ENCODE measurements at regions not wholly inside any gene's neighbourhood (a gene's known extent, or its start where the extent isn't known, plus 50 kb on each side); places are given as distances from the start of the nearest gene placed in this dataset.

DNA sequence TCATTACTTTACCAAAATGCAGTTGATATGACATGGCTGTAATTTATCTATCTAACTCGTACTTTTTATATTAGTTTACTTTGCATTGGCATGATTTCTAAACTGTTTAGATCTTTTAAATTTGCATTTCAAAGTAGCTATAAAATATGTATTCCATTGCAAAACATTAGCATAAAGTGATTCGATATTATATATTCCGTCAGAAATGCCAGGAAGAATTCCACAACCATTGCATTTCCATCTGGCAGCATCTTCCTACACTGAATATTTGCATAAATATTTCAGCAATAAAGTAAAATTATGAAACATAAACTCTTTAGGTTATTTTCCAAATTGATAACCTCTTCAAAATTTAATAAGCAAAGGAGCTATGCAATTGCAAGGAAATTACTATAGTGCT lies 546.6 kb downstream of the MFSD1 start (continued):
- TF ChIP-seq, protein P1, sequence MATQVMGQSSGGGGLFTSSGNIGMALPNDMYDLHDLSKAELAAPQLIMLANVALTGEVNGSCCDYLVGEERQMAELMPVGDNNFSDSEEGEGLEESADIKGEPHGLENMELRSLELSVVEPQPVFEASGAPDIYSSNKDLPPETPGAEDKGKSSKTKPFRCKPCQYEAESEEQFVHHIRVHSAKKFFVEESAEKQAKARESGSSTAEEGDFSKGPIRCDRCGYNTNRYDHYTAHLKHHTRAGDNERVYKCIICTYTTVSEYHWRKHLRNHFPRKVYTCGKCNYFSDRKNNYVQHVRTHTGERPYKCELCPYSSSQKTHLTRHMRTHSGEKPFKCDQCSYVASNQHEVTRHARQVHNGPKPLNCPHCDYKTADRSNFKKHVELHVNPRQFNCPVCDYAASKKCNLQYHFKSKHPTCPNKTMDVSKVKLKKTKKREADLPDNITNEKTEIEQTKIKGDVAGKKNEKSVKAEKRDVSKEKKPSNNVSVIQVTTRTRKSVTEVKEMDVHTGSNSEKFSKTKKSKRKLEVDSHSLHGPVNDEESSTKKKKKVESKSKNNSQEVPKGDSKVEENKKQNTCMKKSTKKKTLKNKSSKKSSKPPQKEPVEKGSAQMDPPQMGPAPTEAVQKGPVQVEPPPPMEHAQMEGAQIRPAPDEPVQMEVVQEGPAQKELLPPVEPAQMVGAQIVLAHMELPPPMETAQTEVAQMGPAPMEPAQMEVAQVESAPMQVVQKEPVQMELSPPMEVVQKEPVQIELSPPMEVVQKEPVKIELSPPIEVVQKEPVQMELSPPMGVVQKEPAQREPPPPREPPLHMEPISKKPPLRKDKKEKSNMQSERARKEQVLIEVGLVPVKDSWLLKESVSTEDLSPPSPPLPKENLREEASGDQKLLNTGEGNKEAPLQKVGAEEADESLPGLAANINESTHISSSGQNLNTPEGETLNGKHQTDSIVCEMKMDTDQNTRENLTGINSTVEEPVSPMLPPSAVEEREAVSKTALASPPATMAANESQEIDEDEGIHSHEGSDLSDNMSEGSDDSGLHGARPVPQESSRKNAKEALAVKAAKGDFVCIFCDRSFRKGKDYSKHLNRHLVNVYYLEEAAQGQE (IDR thresholded peaks at IDR 0.05; ENCODE audit: unreplicated experiment), result no peak
- no peak for TF ChIP-seq CREB1 (CRISPR knock-in tag; IDR thresholded peaks at IDR 0.05; ENCODE audit: low read depth)

DNA sequence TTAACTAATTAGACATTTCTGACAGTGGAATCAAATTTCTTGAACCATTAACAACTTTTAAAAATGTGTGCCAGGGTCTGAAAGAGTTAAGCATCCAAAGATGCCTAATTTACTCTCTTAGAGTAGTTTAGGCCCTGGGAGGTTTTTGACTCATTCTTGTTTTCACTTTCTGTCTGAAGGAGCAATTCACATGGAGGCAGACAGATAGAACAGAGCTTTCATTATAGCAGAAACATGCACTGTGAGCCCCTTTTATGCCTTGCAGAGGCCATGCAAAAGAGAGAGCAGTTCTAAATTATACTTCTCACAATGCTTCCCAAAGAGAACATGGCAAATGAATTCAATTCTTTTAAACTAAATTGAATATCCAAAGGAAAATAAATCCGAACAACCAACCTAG lies 554.8 kb downstream of the MFSD1 start:
- H3K4me2 ChIP-seq, result no peak overlapping the region
- H3K9me2 ChIP-seq (ENCODE audit: insufficient read depth), result no peaks in the 10 kb centered on the region
- no peak overlapping the region for H3K27ac ChIP-seq (ENCODE audit: low read depth)
- H3K27me3 ChIP-seq (ENCODE audit: insufficient read depth), result no peaks in the 10 kb centered on the region
- Mint-ChIP-seq H3K36me3 (ENCODE audit: low read depth) (no peaks in the 10 kb centered on the region), H3K9me3 (no peaks in the 10 kb centered on the region), H3K4me1 (peaks cover 6% of the 10 kb centered on the region; the same call in 2 of the 3 replicates), H3K27me3 (ENCODE audit: insufficient read depth, low read depth, poor library complexity) (no peaks in the 10 kb centered on the region), H3K4me3 (no peak overlapping the region), H3K27ac (no peak overlapping the region)
- no peaks in the 10 kb centered on the region for H4K20me1 ChIP-seq (replicated peaks; ENCODE audit: insufficient read depth)
- H3K36me3 ChIP-seq (ENCODE audit: insufficient read depth), result no peaks in the 10 kb centered on the region
- ATAC-seq (no peak), DNase-seq (ENCODE audit: low spot score) (no peak)
- H3K79me2 ChIP-seq (replicated peaks; ENCODE audit: insufficient read depth), result no peaks in the 10 kb centered on the region
- no peak for TF ChIP-seq EZH2phosphoT487 (IDR thresholded peaks at IDR 0.05; ENCODE audit: unreplicated experiment)
- no peak for TF ChIP-seq NANOG (IDR thresholded peaks at IDR 0.05; ENCODE audit: borderline replicate concordance)
- TF ChIP-seq STAT1 (IDR thresholded peaks at IDR 0.05; ENCODE audit: unreplicated experiment), result no peak
- TF ChIP-seq EZH2 (IDR thresholded peaks at IDR 0.05; ENCODE audit: low read depth, unreplicated experiment), result no peak
- no peak for TF ChIP-seq CREB1 (CRISPR knock-in tag; IDR thresholded peaks at IDR 0.05; ENCODE audit: low read depth)
- TF ChIP-seq, protein P1 (IDR thresholded peaks at IDR 0.05; ENCODE audit: unreplicated experiment), result no peak
- TF ChIP-seq, protein P2, sequence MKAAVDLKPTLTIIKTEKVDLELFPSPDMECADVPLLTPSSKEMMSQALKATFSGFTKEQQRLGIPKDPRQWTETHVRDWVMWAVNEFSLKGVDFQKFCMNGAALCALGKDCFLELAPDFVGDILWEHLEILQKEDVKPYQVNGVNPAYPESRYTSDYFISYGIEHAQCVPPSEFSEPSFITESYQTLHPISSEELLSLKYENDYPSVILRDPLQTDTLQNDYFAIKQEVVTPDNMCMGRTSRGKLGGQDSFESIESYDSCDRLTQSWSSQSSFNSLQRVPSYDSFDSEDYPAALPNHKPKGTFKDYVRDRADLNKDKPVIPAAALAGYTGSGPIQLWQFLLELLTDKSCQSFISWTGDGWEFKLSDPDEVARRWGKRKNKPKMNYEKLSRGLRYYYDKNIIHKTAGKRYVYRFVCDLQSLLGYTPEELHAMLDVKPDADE (IDR thresholded peaks at IDR 0.05), result no peak
- TF ChIP-seq JUNB (IDR thresholded peaks at IDR 0.05; ENCODE audit: unreplicated experiment), result no peak
- H3K4me3 ChIP-seq, result no peak overlapping the region
- no peak overlapping the region for H2AFZ ChIP-seq
- no peaks in the 10 kb centered on the region; the same call in 1 of the 2 replicates for H3K4me1 ChIP-seq (ENCODE audit: insufficient read depth)
- H3F3A ChIP-seq (replicated peaks; ENCODE audit: low read depth), result no peaks in the 10 kb centered on the region
